Gastroesophageal sphincter (tissue), 4 donors: ENCODE measurements at regions not wholly inside any gene's neighbourhood (a gene's known extent, or its start where the extent isn't known, plus 50 kb on each side); places are given as distances from the start of the nearest gene placed in this dataset.

Source experiments
- ATAC-seq: fragments of 150-250 bp; one replicate; pipeline ENCODE4 v1.9.1; 2016; ENCODE audit warnings: mild to moderate bottlenecking, moderate library complexity
- H3K27ac ChIP-seq, 4 donors: fragments of 200-600 bp; sonication (generic) in 3 of 4; 1 replicate in 3 of 4; 2 replicates in 1 of 4; pipeline ENCODE4 v1.5.1; 2016 to 2019
- H3K27me3 ChIP-seq: fragments of 200-600 bp; sonication (generic); one replicate; pipeline ENCODE4 v1.5.1; 2019
- H3K36me3 ChIP-seq, 2 donors: fragments of 200-600 bp; sonication (generic); one replicate each; pipeline ENCODE4 v1.5.1; 2019; ENCODE audit warnings: control low read depth in 1 of 2
- H3K4me1 ChIP-seq, 3 donors: fragments of 200-600 bp; sonication (generic); 1 replicate in 2 of 3; 2 replicates in 1 of 3; pipeline ENCODE4 v1.5.1; 2016 to 2019; ENCODE audit warnings: control low read depth in 2 of 3
- H3K4me3 ChIP-seq, 2 donors: fragments of 200-600 bp; sonication (generic); one replicate each; pipeline ENCODE4 v1.5.1; 2019; ENCODE audit warnings: mild to moderate bottlenecking in 1 of 2, moderate library complexity in 1 of 2
- H3K9me3 ChIP-seq, 3 donors: fragments of 200-600 bp; sonication (generic); one replicate each; pipeline ENCODE4 v1.5.1; 2017 to 2019; ENCODE audit warnings: control low read depth in 2 of 3
- CTCF ChIP-seq, 4 experiments: fragments of 200-600 bp in 2 of 4; fragments of 450-650 bp in 2 of 4; sonication (generic) in 1 of 4; IDR thresholded peaks; one replicate each; pipeline ENCODE4 v1.5.1; 2017 to 2019; ENCODE audit warnings: antibody characterized with exemption in 4 of 4, mild to moderate bottlenecking in 2 of 4, moderate library complexity in 2 of 4
- EP300 ChIP-seq: sonication (generic); formaldehyde crosslinking; IDR thresholded peaks from one replicate; pipeline ENCODE4 v1.6.1; 2017; ENCODE audit warnings: antibody characterized with exemption, mild to moderate bottlenecking
- POLR2A ChIP-seq, 2 donors: fragments of 450-650 bp; IDR thresholded peaks; one replicate each; pipeline ENCODE4 v1.6.1; 2017; ENCODE audit warnings: antibody characterized with exemption in 2 of 2, mild to moderate bottlenecking in 2 of 2, moderate library complexity in 1 of 2
- POLR2AphosphoS5 ChIP-seq: sonication (generic); formaldehyde crosslinking; IDR thresholded peaks from one replicate; pipeline ENCODE4 v1.6.1; 2017; ENCODE audit warnings: antibody characterized with exemption
- whole genome bisulfite sequencing, 2 donors: methylation state at CpG; one replicate each; pipeline ENCODE4 v1.1.5; 2018; ENCODE audit warnings: low coverage in 1 of 2; 5-methylcytosine and 5-hydroxymethylcytosine counted together

GRCh38 chr6:28769626-28770402, 154.0 kb downstream of the TRIM27 start:
- WGBS, 2 donors, result 10 to 14% methylated on average over 6 to 14 of the region's 20 CpGs
- H3K27ac ChIP-seq, result no peak overlapping the region
- no peaks in the 10 kb centered on the region for H3K36me3 ChIP-seq
- TF ChIP-seq EP300 (no peak), CTCF (IDR thresholded peaks at IDR 0.05) (no peak), POLR2AphosphoS5 (no peak), POLR2A (IDR thresholded peaks at IDR 0.05) (no peak)
- H3K27me3 ChIP-seq, result peaks cover 100% of the 10 kb centered on the region
- no peaks in the 10 kb centered on the region for H3K4me1 ChIP-seq
- H3K9me3 ChIP-seq, result no peaks in the 10 kb centered on the region
- H3K4me3 ChIP-seq, result no peak overlapping the region
- ATAC-seq, result no peak

- no peaks in the 10 kb centered on the region for H3K9me3 ChIP-seq
- no peaks in the 10 kb centered on the region for H3K4me1 ChIP-seq
- ATAC-seq, result no peak
- no peak overlapping the region for H3K4me3 ChIP-seq
- TF ChIP-seq CTCF (IDR thresholded peaks at IDR 0.05) (no peak), EP300 (no peak), POLR2AphosphoS5 (no peak), POLR2A (IDR thresholded peaks at IDR 0.05) (no peak)
- no peaks in the 10 kb centered on the region for H3K36me3 ChIP-seq
- 15 to 47% methylated on average over 4 to 5 of the region's 14 CpGs for whole genome bisulfite sequencing, 2 donors
- H3K27ac ChIP-seq, result no peak overlapping the region
- H3K27me3 ChIP-seq, result peaks cover 100% of the 10 kb centered on the region
Measured at GRCh38 chr6:28770732-28771131, 153.1 kb downstream of the TRIM27 start.

- Histone ChIP-seq H3K4me1 (no peaks in the 10 kb centered on the region), H3K4me3 (no peak overlapping the region), H3K36me3 (no peaks in the 10 kb centered on the region), H3K27ac (no peak overlapping the region), H3K9me3 (peaks cover 0 to 7% (median 0%) of the 10 kb centered on the region in 3 donors), H3K27me3 (peaks cover 100% of the 10 kb centered on the region)
- ATAC-seq, result no peak
- WGBS, 2 donors, result 10 to 20% methylated on average over 4 to 18 of the region's 19 CpGs
- TF ChIP-seq POLR2A (IDR thresholded peaks at IDR 0.05) (no peak), POLR2AphosphoS5 (no peak), CTCF (IDR thresholded peaks at IDR 0.05) (no peak), EP300 (no peak)
Measured at GRCh38 chr6:28771401-28772267, 152.2 kb downstream of the TRIM27 start.

GRCh38 chr6:28772480-28773381, 151.1 kb downstream of the TRIM27 start:
- ATAC-seq, result no peak
- Histone ChIP-seq H3K4me1 (no peaks in the 10 kb centered on the region), H3K36me3 (no peaks in the 10 kb centered on the region), H3K4me3 (no peak overlapping the region), H3K27me3 (peaks cover 100% of the 10 kb centered on the region), H3K27ac (no peak overlapping the region), H3K9me3 (peaks cover 0 to 8% (median 0%) of the 10 kb centered on the region in 3 donors)
- 3 to 12% methylated on average over 6 to 26 of the region's 32 CpGs for WGBS, 2 donors
- TF ChIP-seq CTCF (IDR thresholded peaks at IDR 0.05) (no peak), EP300 (no peak), POLR2A (IDR thresholded peaks at IDR 0.05) (no peak), POLR2AphosphoS5 (no peak)
